Kidney capillary endothelial cell (primary cell): ENCODE measurements at regions not wholly inside any gene's neighbourhood (a gene's known extent, or its start where the extent isn't known, plus 50 kb on each side); places are given as distances from the start of the nearest gene placed in this dataset.

Experiments
- DNase-seq: peaks from one replicate; pipeline ENCODE4 v3.0.0-alpha.2; 2018; ENCODE audit warnings: low spot score

- DNase-seq, result no peak
Measured at GRCh38 chr7:35448486-35448885, 194.6 kb upstream of the TBX20 start.

GRCh38 chr7:35446091-35446490 is 192.2 kb upstream of the TBX20 start:
- DNase-seq, result no peak

- no peak for DNase-seq
Measured at GRCh38 chr7:35437619-35438275, 183.8 kb upstream of the TBX20 start.

GRCh38 chr7:35436452-35436851 is 182.6 kb upstream of the TBX20 start:
- no peak for DNase-seq

- DNase-seq, result no peak
Measured at GRCh38 chr7:35430547-35431153, 176.8 kb upstream of the TBX20 start.

- DNase-seq, result peak; percentile 28
Measured at GRCh38 chr7:35424869-35425495, 171.1 kb upstream of the TBX20 start.

- no peak for DNase-seq
Measured at GRCh38 chr7:35424440-35424839, 170.5 kb upstream of the TBX20 start.

GRCh38 chr7:35422715-35423114 is 168.8 kb upstream of the TBX20 start:
- DNase-seq, result no peak

GRCh38 chr7:35420656-35421055 is 166.8 kb upstream of the TBX20 start:
- DNase-seq, result no peak

- DNase-seq, result no peak
Measured at GRCh38 chr7:35419391-35419755, 165.5 kb upstream of the TBX20 start.

- no peak for DNase-seq
Measured at GRCh38 chr7:35418716-35419390, 165.0 kb upstream of the TBX20 start.

- no peak for DNase-seq
Measured at GRCh38 chr7:35416568-35416967, 162.7 kb upstream of the TBX20 start.

- DNase-seq, result no peak
Measured at GRCh38 chr7:35415411-35415822, 161.5 kb upstream of the TBX20 start.

- no peak for DNase-seq
Measured at GRCh38 chr7:35411331-35411730, 157.4 kb upstream of the TBX20 start.

GRCh38 chr7:35405461-35405860 is 151.6 kb upstream of the TBX20 start:
- DNase-seq, result no peak

GRCh38 chr7:35401217-35401879 is 147.4 kb upstream of the TBX20 start:
- no peak for DNase-seq

- DNase-seq, result no peak
Measured at GRCh38 chr7:35399840-35400239, 145.9 kb upstream of the TBX20 start.

GRCh38 chr7:35399216-35399615 is 145.3 kb upstream of the TBX20 start:
- DNase-seq, result no peak

GRCh38 chr7:35398518-35398917 is 144.6 kb upstream of the TBX20 start:
- DNase-seq, result no peak

GRCh38 chr7:35390146-35390545 is 136.2 kb upstream of the TBX20 start:
- no peak for DNase-seq

- DNase-seq, result no peak
Measured at GRCh38 chr7:35389636-35390035, 135.7 kb upstream of the TBX20 start.
